NOMO-1 (cell line): ENCODE measurements at regions not wholly inside any gene's neighbourhood (a gene's known extent, or its start where the extent isn't known, plus 50 kb on each side); places are given as distances from the start of the nearest gene placed in this dataset.

Source experiments
- DNase-seq, 2 experiments: peaks; one replicate each; lab custom pipeline; 2025; ENCODE audit not compliant: unreplicated experiment in 2 of 2; lab: John Stamatoyannopoulos, UW

- DNase-seq: no peak
These were observed 721.6 kb upstream of the TENM4 start for GRCh38 chr11:80162387-80162786.

- DNase-seq: no peak
These were observed 716.6 kb upstream of the TENM4 start for GRCh38 chr11:80157447-80157846.

- no peak for DNase-seq
These were observed 715.2 kb upstream of the TENM4 start for GRCh38 chr11:80156062-80156461.

- DNase-seq: peak; percentile 6 to 13
These were observed 714.7 kb upstream of the TENM4 start for GRCh38 chr11:80155412-80156017.

GRCh38 chr11:80146232-80146631, 705.4 kb upstream of the TENM4 start:
- no peak for DNase-seq

- no peak for DNase-seq
These were observed 704.2 kb upstream of the TENM4 start for GRCh38 chr11:80144897-80145594.

- DNase-seq: no peak
These were observed 696.2 kb upstream of the TENM4 start for GRCh38 chr11:80136991-80137390.

- DNase-seq: peak in 1 of 2 experiments; percentile 6
These were observed 688.6 kb upstream of the TENM4 start for GRCh38 chr11:80129396-80129795.

GRCh38 chr11:80122211-80122610, 681.4 kb upstream of the TENM4 start:
- DNase-seq: no peak

- no peak for DNase-seq
These were observed 677.2 kb upstream of the TENM4 start for GRCh38 chr11:80118073-80118472.

- no peak for DNase-seq
These were observed 676.0 kb upstream of the TENM4 start for GRCh38 chr11:80116796-80117195.

- no peak for DNase-seq
These were observed 668.8 kb upstream of the TENM4 start for GRCh38 chr11:80109652-80110051.

- no peak for DNase-seq
These were observed 668.2 kb upstream of the TENM4 start for GRCh38 chr11:80109031-80109430.

- DNase-seq: no peak
These were observed 666.6 kb upstream of the TENM4 start for GRCh38 chr11:80107415-80107814.

GRCh38 chr11:80104191-80104590, 663.4 kb upstream of the TENM4 start:
- DNase-seq: no peak

GRCh38 chr11:80103142-80103859, 662.5 kb upstream of the TENM4 start:
- peak in 1 of 2 experiments; percentile 1 for DNase-seq

GRCh38 chr11:80097146-80097545, 656.3 kb upstream of the TENM4 start:
- no peak for DNase-seq

GRCh38 chr11:80096736-80097135, 655.9 kb upstream of the TENM4 start:
- DNase-seq: no peak

- DNase-seq: no peak
These were observed 645.7 kb upstream of the TENM4 start for GRCh38 chr11:80086496-80087055.

GRCh38 chr11:80085563-80085962, 644.7 kb upstream of the TENM4 start:
- no peak for DNase-seq

- DNase-seq: no peak
These were observed 643.8 kb upstream of the TENM4 start for GRCh38 chr11:80084608-80085007.

GRCh38 chr11:80083531-80083951, 642.7 kb upstream of the TENM4 start:
- no peak for DNase-seq
